ENCODE measurements at regions not wholly inside any gene's neighbourhood (a gene's known extent, or its start where the extent isn't known, plus 50 kb on each side); places are given as distances from the start of the nearest gene placed in this dataset.
"Not testable (repeated sequence)": the region's sequence is repeated elsewhere in the genome, so short reads cannot be mapped to it uniquely, and the experiment has no call there.

DNA sequence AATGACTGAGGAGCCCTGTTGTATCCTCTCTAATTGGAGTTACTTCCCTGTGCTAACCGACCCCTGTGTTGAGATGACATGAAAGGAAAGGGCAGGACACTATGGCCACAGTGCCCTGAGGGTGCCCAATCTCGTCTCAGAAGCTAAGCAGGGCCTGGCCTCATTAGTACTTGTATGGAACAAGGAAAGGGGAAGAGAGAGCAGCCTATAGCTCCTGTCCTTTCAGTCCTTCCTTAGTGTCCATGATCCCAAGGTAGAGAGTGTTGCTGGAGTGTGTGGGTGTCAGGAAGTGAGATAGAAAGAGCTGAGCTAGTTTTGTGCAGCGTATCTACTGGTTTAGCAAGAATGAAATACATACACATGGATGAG, 59.6 kb upstream of the RABL2A start:
- H3K36me3 ChIP-seq (ENCODE audit: control insufficient read depth in 1 of 2, insufficient read depth in 2 of 2, low read depth in 1 of 2, low read length in 2 of 2); H3K27ac ChIP-seq (ENCODE audit: low read length, poor library complexity, severe bottlenecking); H4K8ac ChIP-seq (ENCODE audit: low read length); H2AFZ ChIP-seq (ENCODE audit: low read depth, low read length); DNase-seq; H2BK120ac ChIP-seq (ENCODE audit: low read depth, low read length); H3K4me2 ChIP-seq (ENCODE audit: low read length, poor library complexity, severe bottlenecking); H3K23ac ChIP-seq (ENCODE audit: low read length in 2 of 2); H3K9me3 ChIP-seq (ENCODE audit: control insufficient read depth, low read length); H3K14ac ChIP-seq (ENCODE audit: low read length in 2 of 2); H2AK5ac ChIP-seq (ENCODE audit: low read length, severe bottlenecking); H3K4me3 ChIP-seq (ENCODE audit: insufficient read depth in 1 of 2, low read depth in 1 of 2, low read length in 2 of 2); H2BK5ac ChIP-seq (ENCODE audit: low read depth, low read length, poor library complexity, severe bottlenecking); H2BK12ac ChIP-seq (ENCODE audit: low read length in 2 of 2); H3K27me3 ChIP-seq (ENCODE audit: control insufficient read depth in 1 of 2, insufficient read depth in 1 of 2, low read length in 2 of 2); H3K18ac ChIP-seq (ENCODE audit: low read depth in 1 of 2, low read length in 2 of 2); H3K9ac ChIP-seq (ENCODE audit: low read length); H3K4me1 ChIP-seq (ENCODE audit: control insufficient read depth, insufficient read depth, low read depth, low read length); H3K4ac ChIP-seq (ENCODE audit: low read depth in 1 of 2, low read length in 2 of 2); H2BK15ac ChIP-seq (ENCODE audit: low read depth, poor library complexity, severe bottlenecking); H3K79me1 ChIP-seq (replicated peaks; ENCODE audit: low read length, poor library complexity, severe bottlenecking); H4K91ac ChIP-seq (ENCODE audit: low read length): not testable (repeated sequence)
- 43% methylated on average over 2 of the region's 3 CpGs for WGBS

DNA sequence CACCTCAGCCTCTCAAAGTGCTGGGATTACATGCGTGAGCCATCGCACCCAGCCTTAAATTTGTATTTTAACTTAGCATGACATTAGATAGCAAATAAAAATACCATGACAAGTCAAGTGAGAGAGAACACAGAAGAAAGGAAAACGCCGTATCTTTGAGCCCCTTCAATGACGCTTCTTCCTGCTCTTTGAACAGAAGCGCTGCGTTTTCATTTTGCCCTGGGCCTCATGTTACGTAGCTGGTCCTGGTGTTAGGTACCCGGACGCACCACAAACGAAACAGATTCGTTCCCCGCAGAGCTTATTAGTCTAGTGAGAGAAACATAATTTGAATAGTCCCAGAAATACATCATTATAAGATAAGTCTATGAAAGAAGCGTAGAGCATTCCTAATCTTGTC, 58.8 kb upstream of the RABL2A start:
- H2BK12ac ChIP-seq (ENCODE audit: low read length in 2 of 2); H3K4me3 ChIP-seq (ENCODE audit: insufficient read depth in 1 of 2, low read depth in 1 of 2, low read length in 2 of 2): not testable (repeated sequence)

DNA sequence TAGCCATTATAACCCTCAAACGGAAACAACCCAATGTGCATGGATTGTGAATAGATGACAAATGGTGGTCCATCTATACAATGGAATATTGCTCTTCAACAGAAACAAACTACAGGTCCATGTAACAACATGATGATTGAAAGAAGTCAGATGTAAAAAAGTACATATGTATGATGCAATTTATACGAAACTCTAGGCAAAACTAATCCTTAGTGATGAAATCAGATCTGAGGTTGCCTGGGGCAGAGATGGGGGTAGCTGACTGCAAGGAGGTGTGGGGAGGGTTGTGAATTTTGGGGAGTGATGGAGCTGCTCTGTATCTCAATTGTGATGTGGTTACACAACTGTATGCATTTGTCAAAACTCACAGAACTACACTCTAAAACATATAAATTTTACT, 57.0 kb upstream of the RABL2A start:
- not testable (repeated sequence) for H3K4me2 ChIP-seq (ENCODE audit: low read length, poor library complexity, severe bottlenecking); H2BK5ac ChIP-seq (ENCODE audit: low read depth, low read length, poor library complexity, severe bottlenecking); H3K18ac ChIP-seq (ENCODE audit: low read depth in 1 of 2, low read length in 2 of 2); DNase-seq; H4K8ac ChIP-seq (ENCODE audit: low read length); H2AFZ ChIP-seq (ENCODE audit: low read depth, low read length); H3K36me3 ChIP-seq (ENCODE audit: control insufficient read depth in 1 of 2, insufficient read depth in 2 of 2, low read depth in 1 of 2, low read length in 2 of 2); H3K9ac ChIP-seq (ENCODE audit: low read length); H3K79me1 ChIP-seq (replicated peaks; ENCODE audit: low read length, poor library complexity, severe bottlenecking); H3K4ac ChIP-seq (ENCODE audit: low read depth in 1 of 2, low read length in 2 of 2); H3K4me3 ChIP-seq (ENCODE audit: insufficient read depth in 1 of 2, low read depth in 1 of 2, low read length in 2 of 2); H4K91ac ChIP-seq (ENCODE audit: low read length); H2BK15ac ChIP-seq (ENCODE audit: low read depth, poor library complexity, severe bottlenecking); H3K4me1 ChIP-seq (ENCODE audit: control insufficient read depth, insufficient read depth, low read depth, low read length); H3K27me3 ChIP-seq (ENCODE audit: control insufficient read depth in 1 of 2, insufficient read depth in 1 of 2, low read length in 2 of 2); H2AK5ac ChIP-seq (ENCODE audit: low read length, severe bottlenecking); H3K27ac ChIP-seq (ENCODE audit: low read length, poor library complexity, severe bottlenecking); H3K14ac ChIP-seq (ENCODE audit: low read length in 2 of 2); H2BK12ac ChIP-seq (ENCODE audit: low read length in 2 of 2); H3K23ac ChIP-seq (ENCODE audit: low read length in 2 of 2); H2BK120ac ChIP-seq (ENCODE audit: low read depth, low read length); H3K9me3 ChIP-seq (ENCODE audit: control insufficient read depth, low read length)
- WGBS, result 100% methylated on average over 1 of the region's 2 CpGs

More for the DNA sequence above, 58.8 kb upstream of the RABL2A start:
- H2BK15ac ChIP-seq (ENCODE audit: low read depth, poor library complexity, severe bottlenecking); H2AFZ ChIP-seq (ENCODE audit: low read depth, low read length); H3K4me2 ChIP-seq (ENCODE audit: low read length, poor library complexity, severe bottlenecking); H2AK5ac ChIP-seq (ENCODE audit: low read length, severe bottlenecking); H3K4me1 ChIP-seq (ENCODE audit: control insufficient read depth, insufficient read depth, low read depth, low read length); H4K8ac ChIP-seq (ENCODE audit: low read length); H3K27me3 ChIP-seq (ENCODE audit: control insufficient read depth in 1 of 2, insufficient read depth in 1 of 2, low read length in 2 of 2); H2BK5ac ChIP-seq (ENCODE audit: low read depth, low read length, poor library complexity, severe bottlenecking); H3K27ac ChIP-seq (ENCODE audit: low read length, poor library complexity, severe bottlenecking); H3K23ac ChIP-seq (ENCODE audit: low read length in 2 of 2); H3K9me3 ChIP-seq (ENCODE audit: control insufficient read depth, low read length); DNase-seq; H3K9ac ChIP-seq (ENCODE audit: low read length); H3K18ac ChIP-seq (ENCODE audit: low read depth in 1 of 2, low read length in 2 of 2); H3K4ac ChIP-seq (ENCODE audit: low read depth in 1 of 2, low read length in 2 of 2); H4K91ac ChIP-seq (ENCODE audit: low read length); H3K79me1 ChIP-seq (replicated peaks; ENCODE audit: low read length, poor library complexity, severe bottlenecking); H2BK120ac ChIP-seq (ENCODE audit: low read depth, low read length); H3K36me3 ChIP-seq (ENCODE audit: control insufficient read depth in 1 of 2, insufficient read depth in 2 of 2, low read depth in 1 of 2, low read length in 2 of 2); H3K14ac ChIP-seq (ENCODE audit: low read length in 2 of 2): not testable (repeated sequence)
- 96% methylated on average over 6 of the region's 14 CpGs for WGBS

DNA sequence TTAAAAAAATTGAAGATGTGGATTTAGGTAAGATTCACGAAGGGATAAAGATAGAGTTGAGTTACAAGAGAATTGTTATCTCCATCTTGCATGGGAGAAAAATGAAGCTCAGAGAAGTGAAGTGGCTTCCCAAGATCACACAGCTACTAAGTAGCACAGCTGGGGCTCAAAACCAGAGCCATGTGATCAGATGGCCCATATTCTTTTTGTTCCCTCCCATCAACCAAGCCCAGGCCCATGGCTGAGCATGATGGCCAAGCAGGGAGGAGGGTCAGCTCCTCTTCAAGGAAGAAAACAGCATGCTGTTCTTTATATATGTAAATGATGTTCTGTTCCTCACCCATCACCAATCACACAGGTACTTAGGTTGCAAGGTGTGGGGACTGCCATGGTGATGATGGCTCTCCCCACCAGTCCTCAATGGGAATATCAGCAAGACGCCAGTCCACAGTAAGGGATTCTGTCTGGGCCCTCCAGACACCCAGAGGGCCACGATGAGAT, 56.5 kb upstream of the RABL2A start:
- H2BK5ac ChIP-seq (ENCODE audit: low read depth, low read length, poor library complexity, severe bottlenecking); DNase-seq; H3K27ac ChIP-seq (ENCODE audit: low read length, poor library complexity, severe bottlenecking); H3K4me3 ChIP-seq (ENCODE audit: insufficient read depth in 1 of 2, low read depth in 1 of 2, low read length in 2 of 2); H4K8ac ChIP-seq (ENCODE audit: low read length); H3K23ac ChIP-seq (ENCODE audit: low read length in 2 of 2); H3K9me3 ChIP-seq (ENCODE audit: control insufficient read depth, low read length); H2AK5ac ChIP-seq (ENCODE audit: low read length, severe bottlenecking); H3K27me3 ChIP-seq (ENCODE audit: control insufficient read depth in 1 of 2, insufficient read depth in 1 of 2, low read length in 2 of 2); H4K91ac ChIP-seq (ENCODE audit: low read length); H3K4ac ChIP-seq (ENCODE audit: low read depth in 1 of 2, low read length in 2 of 2); H3K4me1 ChIP-seq (ENCODE audit: control insufficient read depth, insufficient read depth, low read depth, low read length); H2AFZ ChIP-seq (ENCODE audit: low read depth, low read length); H3K36me3 ChIP-seq (ENCODE audit: control insufficient read depth in 1 of 2, insufficient read depth in 2 of 2, low read depth in 1 of 2, low read length in 2 of 2); H3K9ac ChIP-seq (ENCODE audit: low read length); H2BK15ac ChIP-seq (ENCODE audit: low read depth, poor library complexity, severe bottlenecking); H2BK120ac ChIP-seq (ENCODE audit: low read depth, low read length); H3K14ac ChIP-seq (ENCODE audit: low read length in 2 of 2); H3K79me1 ChIP-seq (replicated peaks; ENCODE audit: low read length, poor library complexity, severe bottlenecking); H3K18ac ChIP-seq (ENCODE audit: low read depth in 1 of 2, low read length in 2 of 2); H2BK12ac ChIP-seq (ENCODE audit: low read length in 2 of 2); H3K4me2 ChIP-seq (ENCODE audit: low read length, poor library complexity, severe bottlenecking): not testable (repeated sequence)
- WGBS, result 69% methylated on average over 2 of the region's 3 CpGs

Data from mesenchymal stem cell (in vitro differentiated cells and primary cell).